ENCODE measurements at regions not wholly inside any gene's neighbourhood (a gene's known extent, or its start where the extent isn't known, plus 50 kb on each side); places are given as distances from the start of the nearest gene placed in this dataset.

DNA sequence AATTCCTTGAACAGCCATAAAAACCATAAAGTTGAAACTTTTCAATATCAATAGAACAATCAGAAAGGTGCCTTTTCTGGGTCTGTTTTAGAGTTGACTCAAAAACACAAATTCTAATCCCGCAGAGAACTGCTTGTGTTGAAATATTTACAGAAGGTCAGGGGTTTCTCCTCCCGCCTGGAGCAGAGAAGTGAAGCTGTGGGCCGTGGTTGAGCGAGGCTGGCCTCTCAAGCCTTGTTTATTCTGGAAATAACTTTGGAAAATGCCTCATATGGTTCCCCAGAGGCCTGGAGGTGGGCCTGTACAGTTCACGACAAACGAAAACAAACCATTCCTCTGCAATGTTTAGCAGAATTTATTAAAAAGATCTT is 90.8 kb upstream of the ERRFI1 start:
- ATAC-seq (no peak), DNase-seq (no peak)
- Mint-ChIP-seq H3K27me3 (no peaks in the 10 kb centered on the region), H3K4me1 (peaks cover 10% of the 10 kb centered on the region), H3K4me3 (no peak overlapping the region), H3K27ac (no peak overlapping the region), H3K36me3 (ENCODE audit: low read depth) (no peaks in the 10 kb centered on the region)
- no peaks in the 10 kb centered on the region for H3K9me3 ChIP-seq (ENCODE audit: control insufficient read depth, low read length, poor library complexity, severe bottlenecking)

DNA sequence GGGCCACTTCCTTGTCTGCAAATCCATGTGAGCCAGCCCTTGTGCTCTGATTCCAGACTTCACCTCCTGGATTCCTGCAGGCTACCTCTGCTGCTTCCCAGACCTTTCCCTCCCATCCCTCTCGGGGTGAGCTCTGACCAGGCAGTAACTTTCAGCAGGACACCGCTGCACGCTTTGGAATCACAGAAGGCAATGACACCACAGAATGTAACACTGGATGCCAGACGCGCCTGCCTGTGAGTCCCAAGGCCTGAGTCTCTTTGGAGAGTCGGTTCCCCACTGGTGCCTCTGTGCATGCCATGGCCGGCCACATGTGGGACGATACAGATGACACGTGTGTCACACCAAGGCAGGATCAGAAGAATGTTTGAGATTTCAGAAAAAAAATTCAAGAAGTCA is 89.7 kb upstream of the ERRFI1 start:
- no peak for ATAC-seq
- peaks cover 10% of the 10 kb centered on the region for H3K4me1 Mint-ChIP-seq
- H3K27ac Mint-ChIP-seq, result no peak overlapping the region
- DNase-seq, result no peak
- H3K36me3 Mint-ChIP-seq (ENCODE audit: low read depth), result no peaks in the 10 kb centered on the region
- no peaks in the 10 kb centered on the region for H3K27me3 Mint-ChIP-seq
- no peak overlapping the region for H3K4me3 Mint-ChIP-seq
- H3K9me3 ChIP-seq (ENCODE audit: control insufficient read depth, low read length, poor library complexity, severe bottlenecking), result no peaks in the 10 kb centered on the region

DNA sequence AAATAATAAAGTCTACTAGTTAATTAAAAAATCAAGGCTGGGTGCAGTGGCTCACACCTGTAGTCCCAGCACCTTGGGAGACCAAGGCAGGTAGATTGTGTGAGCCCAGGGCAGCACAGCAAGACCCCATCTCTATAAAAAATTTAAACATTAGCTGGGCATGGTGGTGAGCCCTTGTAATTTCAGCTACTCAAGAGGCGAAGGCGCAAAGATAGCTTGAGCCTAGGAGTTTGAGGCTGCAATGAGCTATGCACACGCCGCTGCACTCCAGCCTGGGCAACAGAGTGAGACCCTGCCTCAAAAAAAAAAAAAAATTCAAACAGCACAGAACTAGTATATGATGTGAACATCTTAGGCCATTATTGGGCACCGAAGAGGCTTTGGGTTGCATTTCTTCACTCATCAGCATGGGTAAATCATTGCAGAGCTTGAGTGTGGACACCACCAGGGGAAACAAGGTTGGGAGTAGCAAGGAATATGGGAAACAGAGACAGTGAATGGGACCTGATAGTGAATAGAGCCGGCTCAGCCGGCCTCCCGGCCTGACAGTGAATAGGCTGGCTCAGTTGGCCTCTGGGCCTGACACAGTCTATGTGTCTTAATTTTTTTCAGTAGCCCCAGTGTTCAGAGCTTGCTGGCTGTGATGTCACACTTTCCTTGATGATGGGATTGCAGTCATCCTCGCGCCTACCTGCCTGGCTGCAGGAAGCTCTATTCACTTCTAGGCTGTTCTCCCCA is 89.1 kb upstream of the ERRFI1 start:
- no peak for ATAC-seq
- Mint-ChIP-seq H3K27ac (no peak overlapping the region), H3K4me1 (peaks cover 10% of the 10 kb centered on the region), H3K27me3 (no peaks in the 10 kb centered on the region), H3K36me3 (ENCODE audit: low read depth) (no peaks in the 10 kb centered on the region), H3K4me3 (no peak overlapping the region)
- no peaks in the 10 kb centered on the region for H3K9me3 ChIP-seq (ENCODE audit: control insufficient read depth, low read length, poor library complexity, severe bottlenecking)
- DNase-seq, result no peak

DNA sequence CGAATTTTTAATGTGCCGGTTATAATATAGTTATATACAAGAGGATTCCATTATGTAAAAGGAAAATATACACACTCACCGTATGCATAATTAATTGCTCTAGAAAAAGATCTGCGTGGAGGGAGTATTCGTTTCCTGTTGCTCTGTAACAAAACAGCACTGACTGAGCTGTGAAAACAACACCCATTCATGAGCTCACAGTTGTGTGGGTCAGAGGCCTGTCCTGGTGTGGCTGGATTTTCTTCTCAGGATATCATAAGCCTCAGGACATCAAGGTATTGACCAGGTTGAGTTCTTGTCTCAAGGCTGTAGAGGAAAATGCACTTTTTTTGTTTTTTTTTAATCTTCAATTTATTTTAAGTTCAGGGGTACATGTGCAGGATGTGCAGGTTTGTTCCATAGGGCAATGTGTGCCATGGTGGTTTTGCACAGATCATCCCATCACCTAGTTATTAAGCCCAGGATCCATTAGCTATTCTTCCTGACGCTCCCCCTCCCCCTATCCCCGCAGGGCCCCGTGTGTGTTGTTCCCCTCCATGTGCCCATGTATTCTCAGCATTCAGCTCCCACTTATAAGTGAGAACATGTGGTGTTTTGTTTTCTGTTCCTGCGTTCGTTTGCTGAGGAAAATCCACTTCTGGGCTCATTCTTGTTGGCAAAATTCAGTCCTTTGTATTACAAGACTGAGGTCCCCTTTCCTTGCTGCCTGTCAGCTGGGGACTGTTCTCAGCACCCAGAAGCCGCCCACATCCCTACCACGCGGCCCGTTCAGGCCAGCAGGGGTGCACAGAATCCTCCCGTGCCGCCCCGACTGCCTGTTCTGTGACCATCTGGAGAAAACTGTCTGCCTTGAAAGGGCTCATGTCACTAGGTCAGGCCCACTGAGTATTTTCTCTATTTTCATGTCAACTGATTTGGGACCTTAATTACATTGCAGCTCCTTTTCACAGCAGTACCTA is 87.4 kb upstream of the ERRFI1 start:
- peaks cover 10% of the 10 kb centered on the region for H3K4me1 Mint-ChIP-seq

DNA sequence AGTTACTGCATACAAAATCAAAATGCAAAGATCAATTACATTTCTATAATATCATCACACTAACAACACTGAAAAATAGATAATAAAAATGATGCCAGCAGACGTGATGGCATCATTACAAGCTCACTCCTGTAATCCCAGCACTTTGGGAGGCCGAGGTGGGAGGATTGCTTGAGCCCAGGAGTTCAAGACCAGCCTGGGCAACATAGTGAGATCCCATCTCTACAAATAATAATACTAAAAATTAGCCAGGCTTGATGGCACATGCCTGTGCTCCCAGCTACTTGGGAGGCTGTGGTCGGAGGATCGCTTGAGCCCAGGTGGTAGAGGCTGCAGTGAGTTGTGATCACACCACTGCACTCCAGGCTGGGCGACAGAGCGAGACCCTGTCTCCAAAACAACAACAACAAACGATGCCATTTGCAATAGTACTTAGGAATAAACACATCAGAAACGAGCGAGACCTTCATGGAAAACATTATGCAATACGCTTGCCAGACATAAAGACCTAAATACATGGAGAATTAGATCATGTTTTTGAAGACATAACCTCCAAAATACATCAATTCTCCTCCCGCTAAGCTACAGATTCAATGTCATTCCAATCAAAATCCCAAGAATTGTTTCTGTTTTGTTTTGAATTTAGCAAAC is 86.6 kb upstream of the ERRFI1 start:
- H3K27ac Mint-ChIP-seq, result no peak overlapping the region
- H3K4me1 Mint-ChIP-seq, result peaks cover 10% of the 10 kb centered on the region
- no peak for ATAC-seq
- H3K36me3 Mint-ChIP-seq (ENCODE audit: low read depth), result no peaks in the 10 kb centered on the region
- no peak for DNase-seq
- H3K9me3 ChIP-seq (ENCODE audit: control insufficient read depth, low read length, poor library complexity, severe bottlenecking), result no peaks in the 10 kb centered on the region
- no peaks in the 10 kb centered on the region for H3K27me3 Mint-ChIP-seq
- no peak overlapping the region for H3K4me3 Mint-ChIP-seq

More for the DNA sequence above, 87.4 kb upstream of the ERRFI1 start:
- Mint-ChIP-seq H3K27me3 (no peaks in the 10 kb centered on the region), H3K4me3 (peak overlapping the region; percentile 69), H3K27ac (no peak overlapping the region), H3K36me3 (ENCODE audit: low read depth) (no peaks in the 10 kb centered on the region)
- ATAC-seq (peak; percentile 45), DNase-seq (no peak)
- no peaks in the 10 kb centered on the region for H3K9me3 ChIP-seq (ENCODE audit: control insufficient read depth, low read length, poor library complexity, severe bottlenecking)

DNA sequence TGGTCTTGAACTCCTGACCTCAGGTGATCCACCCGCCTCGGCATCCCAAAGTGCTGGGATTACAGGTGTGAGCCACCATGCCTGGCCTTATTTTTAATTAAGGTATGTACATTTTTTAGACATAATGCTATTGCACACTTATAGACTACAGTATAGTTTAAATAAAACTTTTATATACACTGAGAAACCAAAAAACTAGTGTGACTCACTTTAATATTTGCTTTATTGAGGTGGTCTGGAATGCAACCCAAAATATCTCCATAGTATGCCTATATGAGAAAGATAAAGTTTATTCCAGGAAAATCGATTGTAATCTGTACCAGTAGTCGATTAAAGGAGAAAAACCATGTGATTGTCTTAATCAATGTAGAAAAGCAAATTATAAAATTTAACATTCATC is 85.5 kb upstream of the ERRFI1 start:
- H3K36me3 Mint-ChIP-seq (ENCODE audit: low read depth), result no peaks in the 10 kb centered on the region
- H3K4me3 Mint-ChIP-seq, result no peak overlapping the region
- peaks cover 10% of the 10 kb centered on the region for H3K4me1 Mint-ChIP-seq
- DNase-seq (no peak), ATAC-seq (no peak)
- H3K27me3 Mint-ChIP-seq, result no peaks in the 10 kb centered on the region
- no peaks in the 10 kb centered on the region for H3K9me3 ChIP-seq (ENCODE audit: control insufficient read depth, low read length, poor library complexity, severe bottlenecking)
- peak overlapping the region; percentile 32 for H3K27ac Mint-ChIP-seq

DNA sequence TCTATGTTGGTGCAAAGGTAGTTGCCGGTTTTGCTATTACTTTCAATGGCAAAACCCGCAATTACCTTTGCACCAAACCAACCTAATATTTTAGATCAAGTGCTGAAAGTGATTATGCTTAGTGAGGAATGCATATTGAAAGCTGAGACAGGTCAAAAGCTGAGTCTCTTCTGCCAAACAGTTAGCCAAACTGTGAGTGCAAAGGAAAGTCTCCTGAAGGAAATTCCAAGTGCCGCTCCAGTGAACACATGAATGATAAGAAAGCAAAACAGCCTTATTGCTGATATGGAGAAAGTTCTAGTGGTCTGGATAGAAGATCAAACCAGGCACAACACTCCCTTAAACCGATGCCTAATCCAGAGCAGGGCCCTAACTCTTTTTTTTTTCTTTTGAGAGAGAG is 83.1 kb upstream of the ERRFI1 start:
- no peak overlapping the region for H3K4me3 Mint-ChIP-seq
- H3K36me3 Mint-ChIP-seq (ENCODE audit: low read depth), result peaks cover 1% of the 10 kb centered on the region
- no peak overlapping the region for H3K27ac Mint-ChIP-seq
- ATAC-seq, result no peak
- H3K4me1 Mint-ChIP-seq, result peaks cover 11% of the 10 kb centered on the region
- H3K9me3 ChIP-seq (ENCODE audit: control insufficient read depth, low read length, poor library complexity, severe bottlenecking), result no peaks in the 10 kb centered on the region
- DNase-seq, result no peak
- H3K27me3 Mint-ChIP-seq, result peaks cover 4% of the 10 kb centered on the region

DNA sequence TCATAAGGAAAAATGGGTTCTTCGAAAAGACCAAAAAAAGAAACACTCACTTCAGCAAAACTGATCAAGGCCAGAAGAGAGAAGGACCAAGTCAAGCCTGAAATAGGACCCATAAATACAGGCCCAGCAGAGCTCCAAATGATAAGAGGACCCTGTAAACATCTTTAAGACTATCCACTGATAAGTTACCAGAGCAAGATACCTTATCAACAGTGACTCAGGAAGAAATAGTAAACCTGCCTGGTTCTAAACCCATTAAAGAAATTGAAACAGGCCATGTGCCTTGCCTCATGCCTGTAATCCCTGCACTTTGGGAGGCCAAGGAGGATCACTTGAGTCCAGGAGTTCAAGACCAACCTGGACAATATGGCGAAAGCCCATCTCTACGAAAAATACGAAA is 81.8 kb upstream of the ERRFI1 start:
- DNase-seq, result no peak
- Mint-ChIP-seq H3K36me3 (ENCODE audit: low read depth) (peaks cover 2% of the 10 kb centered on the region), H3K4me3 (no peak overlapping the region), H3K4me1 (peaks cover 2% of the 10 kb centered on the region), H3K27me3 (peaks cover 5% of the 10 kb centered on the region), H3K27ac (no peak overlapping the region)
- no peak for ATAC-seq
- no peaks in the 10 kb centered on the region for H3K9me3 ChIP-seq (ENCODE audit: control insufficient read depth, low read length, poor library complexity, severe bottlenecking)

DNA sequence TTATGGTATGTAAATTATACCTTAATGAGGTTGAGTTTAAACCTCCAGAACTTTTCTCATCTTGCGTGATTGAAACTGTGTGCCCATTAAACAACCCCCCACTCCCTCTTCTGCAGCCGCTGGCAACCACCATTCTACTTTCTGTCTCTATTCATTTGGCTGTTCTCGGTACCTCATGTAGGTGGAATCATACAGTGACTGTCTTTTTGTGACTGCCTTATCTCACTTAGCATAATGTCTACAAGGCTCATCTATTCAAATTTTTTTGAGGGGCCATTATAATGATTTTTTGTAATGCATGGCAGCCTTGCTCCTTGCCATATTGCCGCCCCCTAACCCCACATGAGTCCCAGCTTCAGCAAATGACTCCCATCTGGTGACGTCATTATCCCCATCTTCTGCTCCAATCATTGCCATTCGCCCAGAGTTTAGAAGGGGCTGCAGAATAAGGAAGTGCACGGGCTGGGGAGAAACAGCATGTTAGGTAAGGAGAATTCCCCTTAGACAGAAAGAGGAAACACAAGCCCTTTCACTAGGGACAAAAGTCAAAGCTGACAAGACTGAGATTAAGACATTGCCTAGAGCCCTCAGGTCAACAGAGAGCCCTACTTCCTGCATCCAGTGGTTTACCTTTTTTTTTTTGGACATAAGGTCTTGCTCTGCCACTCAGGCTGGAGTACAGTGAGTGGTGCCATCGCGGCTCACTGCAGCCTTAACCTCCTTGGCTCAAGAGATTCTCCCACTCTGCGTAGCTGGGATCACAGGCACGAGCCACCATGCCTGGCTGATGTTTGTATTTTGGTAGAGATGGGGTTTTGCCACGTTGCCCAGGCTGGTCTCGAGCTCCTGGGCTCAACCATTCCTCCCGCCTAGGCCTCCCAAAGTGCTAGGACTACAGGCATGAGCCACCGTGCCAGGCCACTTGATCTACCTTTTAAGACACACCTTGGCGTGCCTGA is 78.4 kb upstream of the ERRFI1 start:
- Mint-ChIP-seq H3K27ac (no peak overlapping the region), H3K36me3 (ENCODE audit: low read depth) (peaks cover 5% of the 10 kb centered on the region), H3K4me3 (no peak overlapping the region), H3K27me3 (peaks cover 11% of the 10 kb centered on the region), H3K4me1 (peaks cover 2% of the 10 kb centered on the region)
- no peak for ATAC-seq
- no peaks in the 10 kb centered on the region for H3K9me3 ChIP-seq (ENCODE audit: control insufficient read depth, low read length, poor library complexity, severe bottlenecking)
- no peak for DNase-seq

DNA sequence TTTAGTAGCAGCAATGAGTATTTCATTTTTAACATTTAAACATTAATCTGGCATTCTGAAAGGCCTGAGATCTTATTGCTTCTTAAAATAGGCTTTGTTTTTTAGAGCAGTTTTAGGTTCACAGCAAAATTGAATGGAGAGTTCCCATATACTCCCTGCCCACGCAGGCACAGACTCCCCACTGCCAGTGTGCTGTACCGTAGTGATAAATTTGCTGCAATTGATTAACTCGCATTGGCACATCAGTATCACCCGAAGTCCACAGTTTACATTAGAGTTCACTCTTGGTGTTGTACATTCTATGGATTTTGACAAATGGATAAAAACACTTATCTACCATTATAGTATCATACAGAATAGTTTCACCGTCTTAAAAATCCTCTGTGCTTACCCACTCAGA is 71.8 kb upstream of the ERRFI1 start:
- ATAC-seq, result no peak

DNA sequence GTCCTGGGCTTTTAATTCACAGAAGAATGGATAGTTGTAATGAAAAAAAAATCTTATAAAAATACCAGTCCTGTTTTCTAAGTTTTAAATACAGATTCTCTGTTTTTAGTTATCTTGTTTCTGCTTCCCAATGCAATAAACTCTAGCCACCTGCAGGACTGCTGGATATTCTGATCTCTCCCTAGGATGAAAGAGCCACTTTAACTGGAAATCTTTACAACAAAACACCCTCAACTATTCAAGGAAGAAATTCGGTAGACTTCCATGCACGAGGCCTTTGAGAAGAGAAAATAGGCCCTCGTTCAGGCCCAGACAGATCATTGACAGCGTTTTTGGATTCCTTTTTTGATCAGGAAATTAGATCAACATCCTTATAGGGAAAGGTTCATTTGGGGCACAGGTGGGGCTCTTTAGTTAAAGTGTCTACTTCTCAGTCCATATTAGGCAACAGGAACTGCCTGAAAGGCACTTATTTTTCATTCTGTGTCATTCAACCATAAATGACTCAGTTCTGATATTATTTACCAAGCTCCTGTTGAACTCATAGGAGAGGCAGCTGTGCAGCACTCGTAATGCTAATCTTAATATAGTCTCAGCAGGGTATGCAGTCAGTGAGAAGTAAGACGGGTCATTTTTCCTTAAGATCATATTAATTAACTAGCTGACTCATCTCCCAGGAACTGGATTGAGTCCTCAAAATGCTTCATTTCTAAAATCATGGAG is 71.1 kb upstream of the ERRFI1 start:
- Mint-ChIP-seq H3K27ac (peak overlapping the region; percentile 66), H3K36me3 (ENCODE audit: low read depth) (peaks cover 6% of the 10 kb centered on the region), H3K4me1 (peaks cover 10% of the 10 kb centered on the region), H3K4me3 (peak overlapping the region; percentile 47), H3K27me3 (peaks cover 18% of the 10 kb centered on the region)
- DNase-seq (no peak), ATAC-seq (peak; percentile 75)
- H3K9me3 ChIP-seq (ENCODE audit: control insufficient read depth, low read length, poor library complexity, severe bottlenecking), result no peaks in the 10 kb centered on the region

More for the DNA sequence above, 71.8 kb upstream of the ERRFI1 start:
- peak overlapping the region; percentile 66 for H3K27ac Mint-ChIP-seq
- H3K27me3 Mint-ChIP-seq, result peaks cover 12% of the 10 kb centered on the region
- H3K36me3 Mint-ChIP-seq (ENCODE audit: low read depth), result peaks cover 6% of the 10 kb centered on the region
- no peaks in the 10 kb centered on the region for H3K9me3 ChIP-seq (ENCODE audit: control insufficient read depth, low read length, poor library complexity, severe bottlenecking)
- no peak overlapping the region for H3K4me3 Mint-ChIP-seq
- peaks cover 10% of the 10 kb centered on the region for H3K4me1 Mint-ChIP-seq
- DNase-seq, result no peak

All from T-helper 17 cell (primary cell).